ENCODE measurements at regions not wholly inside any gene's neighbourhood (a gene's known extent, or its start where the extent isn't known, plus 50 kb on each side); places are given as distances from the start of the nearest gene placed in this dataset.

DNA sequence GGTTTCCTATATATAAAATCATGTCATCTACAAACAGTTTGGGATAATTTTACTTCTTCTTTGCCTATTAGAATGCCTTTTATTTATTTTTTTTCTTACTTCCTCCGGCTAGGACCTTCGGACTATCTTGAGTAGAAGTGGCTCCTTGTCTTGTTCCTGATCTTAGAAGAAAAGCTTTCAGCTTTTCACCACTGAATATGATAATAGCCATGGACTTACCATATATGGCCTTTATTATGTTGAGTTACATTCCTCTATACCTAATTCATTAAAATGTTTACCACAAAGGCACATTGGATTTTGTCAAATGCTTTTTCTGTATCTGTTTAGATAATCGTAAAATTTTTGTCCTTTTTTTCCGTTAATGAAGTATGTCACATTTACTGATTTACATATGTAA lies 395.7 kb downstream of the NXPH1 start:
- ATAC-seq (no peak), DNase-seq (no peak)
- no peaks in the 10 kb centered on the region for H3K27me3 ChIP-seq
- H3K4me1 ChIP-seq, result no peaks in the 10 kb centered on the region
- no peak overlapping the region for H3K27ac ChIP-seq
- H3K9me3 ChIP-seq, result no peaks in the 10 kb centered on the region
- TF ChIP-seq, protein P1, sequence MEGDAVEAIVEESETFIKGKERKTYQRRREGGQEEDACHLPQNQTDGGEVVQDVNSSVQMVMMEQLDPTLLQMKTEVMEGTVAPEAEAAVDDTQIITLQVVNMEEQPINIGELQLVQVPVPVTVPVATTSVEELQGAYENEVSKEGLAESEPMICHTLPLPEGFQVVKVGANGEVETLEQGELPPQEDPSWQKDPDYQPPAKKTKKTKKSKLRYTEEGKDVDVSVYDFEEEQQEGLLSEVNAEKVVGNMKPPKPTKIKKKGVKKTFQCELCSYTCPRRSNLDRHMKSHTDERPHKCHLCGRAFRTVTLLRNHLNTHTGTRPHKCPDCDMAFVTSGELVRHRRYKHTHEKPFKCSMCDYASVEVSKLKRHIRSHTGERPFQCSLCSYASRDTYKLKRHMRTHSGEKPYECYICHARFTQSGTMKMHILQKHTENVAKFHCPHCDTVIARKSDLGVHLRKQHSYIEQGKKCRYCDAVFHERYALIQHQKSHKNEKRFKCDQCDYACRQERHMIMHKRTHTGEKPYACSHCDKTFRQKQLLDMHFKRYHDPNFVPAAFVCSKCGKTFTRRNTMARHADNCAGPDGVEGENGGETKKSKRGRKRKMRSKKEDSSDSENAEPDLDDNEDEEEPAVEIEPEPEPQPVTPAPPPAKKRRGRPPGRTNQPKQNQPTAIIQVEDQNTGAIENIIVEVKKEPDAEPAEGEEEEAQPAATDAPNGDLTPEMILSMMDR (IDR thresholded peaks at IDR 0.05), result no peak
- H3K36me3 ChIP-seq, result no peaks in the 10 kb centered on the region
- intact Hi-C loops (cut with DNase I), result no loop called here
- no peak overlapping the region for H3K4me3 ChIP-seq

DNA sequence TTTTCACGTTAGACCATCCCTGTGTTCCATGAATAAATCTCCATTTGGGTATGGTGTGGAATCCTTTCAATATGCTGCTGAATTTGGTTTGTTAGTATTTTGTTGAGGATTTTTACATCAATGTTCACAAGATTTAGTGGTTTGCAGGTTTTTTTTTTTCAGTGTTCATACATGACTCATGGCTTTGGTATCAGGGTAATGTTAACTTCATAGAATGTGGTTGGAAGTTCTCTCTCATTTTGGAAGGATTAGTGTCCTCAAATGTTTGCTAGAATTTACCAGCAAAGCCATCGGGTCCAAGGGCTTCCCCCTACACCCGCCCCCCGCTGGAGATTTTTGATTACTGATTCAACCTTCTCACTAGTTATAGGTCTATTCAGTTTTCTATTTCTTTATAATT lies 398.0 kb downstream of the NXPH1 start:
- no peaks in the 10 kb centered on the region for H3K4me1 ChIP-seq

DNA sequence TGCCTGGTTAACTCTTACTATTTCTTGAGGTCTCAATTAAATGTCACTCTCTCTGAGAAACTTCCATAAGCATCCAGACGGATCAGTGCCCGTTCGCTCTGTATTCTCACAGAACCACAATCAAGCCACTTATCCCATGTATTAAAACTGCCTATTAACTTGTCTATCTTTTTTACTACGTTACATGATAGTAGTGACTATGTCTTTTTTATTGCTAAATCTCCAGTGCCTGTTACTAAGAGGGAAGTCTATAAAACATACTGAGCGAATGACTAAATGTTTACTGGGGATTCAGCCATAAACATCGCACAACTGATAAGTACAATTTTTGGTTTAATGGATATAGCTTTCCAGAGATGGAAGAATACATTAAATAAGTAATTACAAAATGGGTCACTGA lies 399.9 kb downstream of the NXPH1 start:
- ATAC-seq, result no peak

More for the DNA sequence above, 398.0 kb downstream of the NXPH1 start:
- DNase-seq (no peak), ATAC-seq (no peak)
- no peaks in the 10 kb centered on the region for H3K36me3 ChIP-seq
- intact Hi-C loops (cut with DNase I), result no loop called here
- TF ChIP-seq, protein P1 (IDR thresholded peaks at IDR 0.05), result no peak
- no peak overlapping the region for H3K4me3 ChIP-seq
- H3K27me3 ChIP-seq, result no peaks in the 10 kb centered on the region
- H3K27ac ChIP-seq, result no peak overlapping the region
- no peaks in the 10 kb centered on the region for H3K9me3 ChIP-seq

DNA sequence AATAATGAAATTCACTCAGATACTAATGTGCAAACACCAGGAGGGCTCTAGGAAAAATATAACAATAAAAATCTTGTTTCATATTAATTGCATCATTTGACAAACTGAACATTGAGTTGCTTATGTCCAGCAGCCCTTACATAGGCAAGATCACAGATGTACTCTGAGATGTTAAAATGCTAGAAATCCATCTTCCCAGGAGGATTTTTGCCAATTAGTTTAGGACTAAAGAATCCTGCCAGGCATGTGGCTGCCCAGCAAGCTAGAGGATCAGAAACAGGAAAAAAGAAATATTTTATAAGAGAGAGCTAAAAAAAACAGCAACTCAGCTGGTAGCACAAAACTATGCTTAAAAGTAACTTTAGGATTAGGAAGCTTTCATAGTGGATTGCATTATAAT lies 407.8 kb downstream of the NXPH1 start:
- Histone ChIP-seq H3K27ac (no peak overlapping the region), H3K4me3 (no peak overlapping the region), H3K27me3 (no peaks in the 10 kb centered on the region), H3K9me3 (no peaks in the 10 kb centered on the region), H3K4me1 (no peaks in the 10 kb centered on the region), H3K36me3 (no peaks in the 10 kb centered on the region)
- intact Hi-C loops (cut with DNase I), result no loop called here
- no peak for ATAC-seq
- TF ChIP-seq, protein P1 (IDR thresholded peaks at IDR 0.05), result no peak
- no peak for DNase-seq

More for the DNA sequence above, 399.9 kb downstream of the NXPH1 start:
- no peaks in the 10 kb centered on the region for H3K9me3 ChIP-seq
- H3K27ac ChIP-seq, result no peak overlapping the region
- no peaks in the 10 kb centered on the region for H3K4me1 ChIP-seq
- DNase-seq, result no peak
- intact Hi-C loops (cut with DNase I), result no loop called here
- no peaks in the 10 kb centered on the region for H3K27me3 ChIP-seq
- TF ChIP-seq, protein P1 (IDR thresholded peaks at IDR 0.05), result no peak
- no peaks in the 10 kb centered on the region for H3K36me3 ChIP-seq
- H3K4me3 ChIP-seq, result no peak overlapping the region

GRCh38 chr7:8871716-8872115 lies 438.3 kb downstream of the NXPH1 start:
- no peak for DNase-seq
- TF ChIP-seq, protein P1 (IDR thresholded peaks at IDR 0.05), result no peak
- no peak for ATAC-seq
- no peaks in the 10 kb centered on the region for H3K27me3 ChIP-seq
- no peaks in the 10 kb centered on the region for H3K9me3 ChIP-seq
- H3K27ac ChIP-seq, result no peak overlapping the region
- no peaks in the 10 kb centered on the region for H3K4me1 ChIP-seq
- no peaks in the 10 kb centered on the region for H3K36me3 ChIP-seq
- intact Hi-C loops (cut with DNase I), result no loop called here
- H3K4me3 ChIP-seq, result no peak overlapping the region

GRCh38 chr7:8881916-8882315 lies 448.5 kb downstream of the NXPH1 start:
- TF ChIP-seq, protein P1 (IDR thresholded peaks at IDR 0.05), result no peak
- intact Hi-C loops (cut with DNase I), result no loop called here
- ATAC-seq, result no peak

More at GRCh38 chr7:8881916-8882315, 448.5 kb downstream of the NXPH1 start:
- no peaks in the 10 kb centered on the region for H3K4me1 ChIP-seq
- no peaks in the 10 kb centered on the region for H3K36me3 ChIP-seq
- no peak overlapping the region for H3K27ac ChIP-seq
- DNase-seq, result no peak
- H3K27me3 ChIP-seq, result no peaks in the 10 kb centered on the region
- no peaks in the 10 kb centered on the region for H3K9me3 ChIP-seq
- H3K4me3 ChIP-seq, result no peak overlapping the region

Data from upper lobe of right lung (tissue), 1 donor.